Panc1 (cell line): ENCODE measurements at regions not wholly inside any gene's neighbourhood (a gene's known extent, or its start where the extent isn't known, plus 50 kb on each side); places are given as distances from the start of the nearest gene placed in this dataset.
A peak's percentile ranks its signal among the peaks of the same experiment; 100 is the strongest.

ENCODE experiments used
- ATAC-seq: fragments of 200-7000 bp; cut with Tn5 transposase; 2 replicates; pipeline ENCODE4 v1.9.1; 2020; ENCODE audit warnings: mild to moderate bottlenecking, moderate library complexity
- BruUV-seq: library from RNA; stranded (reverse); fragments of 400-500 nt; replicated peaks from 2 replicates; lab custom pipeline; 2021; lab: Mats Ljungman, UMichigan
- CTCF ChIA-PET: fragments of 300-600 bp; sonication (Branson Sonifier 250); formaldehyde crosslinking; loops from one replicate; lab custom pipeline; 2022; ENCODE audit warnings: antibody characterized with exemption; lab: Charles Lee
- POLR2A ChIA-PET: fragments of 300-600 bp; sonication (Branson Sonifier 250); formaldehyde crosslinking; loops from one replicate; lab custom pipeline; 2022; ENCODE audit warnings: antibody characterized with exemption; lab: Charles Lee
- DNase-seq: peaks from one replicate; pipeline ENCODE4 v3.0.0-alpha.2; 2010; ENCODE audit warnings: low read depth, low spot score
- H3K27ac ChIP-seq: 2 replicates; pipeline ENCODE4 v1.5.1; 2011; ENCODE audit warnings: mild to moderate bottlenecking, low read length, inconsistent platforms
- H3K27me3 ChIP-seq: fragments of 200-500 bp; sonication (Bioruptor generic); 2 replicates; pipeline ENCODE4 v1.6.0; 2014; ENCODE audit warnings: low read length, inconsistent platforms; ENCODE audit not compliant: control insufficient read depth, insufficient read depth
- H3K36me3 ChIP-seq: fragments of 200-500 bp; sonication (Bioruptor generic); 2 replicates; pipeline ENCODE4 v1.5.1; 2014; ENCODE audit warnings: inconsistent platforms, mild to moderate bottlenecking, low read length, moderate library complexity; ENCODE audit not compliant: control insufficient read depth, insufficient read depth
- H3K4me1 ChIP-seq: 2 replicates; pipeline ENCODE4 v1.5.1; 2011; ENCODE audit warnings: inconsistent platforms, mild to moderate bottlenecking, low read length, moderate library complexity; ENCODE audit not compliant: control insufficient read depth, insufficient read depth
- H3K4me3 ChIP-seq, 2 experiments: 2 replicates each; pipeline ENCODE4 v1.5.1; 2011 to 2012; ENCODE audit warnings: low read depth in 2 of 2, low read length in 2 of 2, mild to moderate bottlenecking in 2 of 2, inconsistent platforms in 1 of 2, moderate library complexity in 1 of 2
- H3K9me3 ChIP-seq: fragments of 200-500 bp; sonication (Bioruptor generic); 2 replicates; pipeline ENCODE4 v1.5.1; 2014; ENCODE audit warnings: low read depth, mild to moderate bottlenecking, inconsistent platforms, low read length, moderate library complexity; ENCODE audit not compliant: control insufficient read depth, insufficient read depth
- POLR2AphosphoS5 ChIP-seq: IDR thresholded peaks from 2 replicates; pipeline ENCODE4 v1.6.1; 2012; ENCODE audit warnings: mild to moderate bottlenecking, low read depth, low read length, moderate library complexity
- SIN3A ChIP-seq: IDR thresholded peaks from 2 replicates; pipeline ENCODE4 v1.6.1; 2012; ENCODE audit warnings: low read depth, mild to moderate bottlenecking, low read length, moderate library complexity, borderline replicate concordance; ENCODE audit not compliant: insufficient read depth
- TCF7L2 ChIP-seq: IDR thresholded peaks from 2 replicates; pipeline ENCODE4 v1.6.1; 2011; ENCODE audit warnings: mild to moderate bottlenecking, low read depth, low read length, inconsistent platforms
- in situ Hi-C: cut with HindIII; loops from 2 replicates; pipeline ENCODE4 v1.10.0; 2016; ENCODE audit warnings: low sequenced_read_pairs, low pct_unique_long_range_greater_than_20kb
- intact Hi-C: fragments of 100-400 bp; cut with micrococcal nuclease; formaldehyde crosslinking; loops from one replicate; pipeline ENCODE4 v1.10.0; 2022; ENCODE audit not compliant: unreplicated experiment
- TF ChIP-seq, protein P1 (sequence below): fragments of 450-650 bp; IDR thresholded peaks from 2 replicates; pipeline ENCODE4 v1.5.1; 2017; ENCODE audit warnings: mild to moderate bottlenecking
- TF ChIP-seq, protein P2 (sequence below), 2 experiments: IDR thresholded peaks; 2 replicates each; pipeline ENCODE4 v1.6.1; 2011 to 2012; ENCODE audit warnings: low read depth in 2 of 2, control low read depth in 1 of 2, low read length in 1 of 2, mild to moderate bottlenecking in 1 of 2, moderate library complexity in 1 of 2; ENCODE audit not compliant: insufficient read depth in 1 of 2

- H3K9me3 ChIP-seq, result peaks cover 6% of the 10 kb centered on the region
- H3K4me1 ChIP-seq, result no peaks in the 10 kb centered on the region
- ChIA-PET POLR2A (no interaction called here), CTCF (no interaction called here)
- H3K36me3 ChIP-seq, result no peaks in the 10 kb centered on the region; the same call in 1 of the 2 replicates
- in situ Hi-C loops (no loop called here), intact Hi-C loops (no loop called here)
- H3K27me3 ChIP-seq, result no peaks in the 10 kb centered on the region
- no peak overlapping the region for H3K4me3 ChIP-seq
- H3K27ac ChIP-seq, result no peak overlapping the region
- no TSS peak for BruUV-seq
- DNase-seq (no peak), ATAC-seq (no peak)
- TF ChIP-seq, protein P1, sequence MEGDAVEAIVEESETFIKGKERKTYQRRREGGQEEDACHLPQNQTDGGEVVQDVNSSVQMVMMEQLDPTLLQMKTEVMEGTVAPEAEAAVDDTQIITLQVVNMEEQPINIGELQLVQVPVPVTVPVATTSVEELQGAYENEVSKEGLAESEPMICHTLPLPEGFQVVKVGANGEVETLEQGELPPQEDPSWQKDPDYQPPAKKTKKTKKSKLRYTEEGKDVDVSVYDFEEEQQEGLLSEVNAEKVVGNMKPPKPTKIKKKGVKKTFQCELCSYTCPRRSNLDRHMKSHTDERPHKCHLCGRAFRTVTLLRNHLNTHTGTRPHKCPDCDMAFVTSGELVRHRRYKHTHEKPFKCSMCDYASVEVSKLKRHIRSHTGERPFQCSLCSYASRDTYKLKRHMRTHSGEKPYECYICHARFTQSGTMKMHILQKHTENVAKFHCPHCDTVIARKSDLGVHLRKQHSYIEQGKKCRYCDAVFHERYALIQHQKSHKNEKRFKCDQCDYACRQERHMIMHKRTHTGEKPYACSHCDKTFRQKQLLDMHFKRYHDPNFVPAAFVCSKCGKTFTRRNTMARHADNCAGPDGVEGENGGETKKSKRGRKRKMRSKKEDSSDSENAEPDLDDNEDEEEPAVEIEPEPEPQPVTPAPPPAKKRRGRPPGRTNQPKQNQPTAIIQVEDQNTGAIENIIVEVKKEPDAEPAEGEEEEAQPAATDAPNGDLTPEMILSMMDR, result 0 out of 2 replicates have a peak, but pooled peaks have one; percentile 3
- TF ChIP-seq SIN3A (no peak), POLR2AphosphoS5 (no peak)
Measured at GRCh38 chr3:144953959-144954358, 982.3 kb downstream of the DIPK2A start.

DNA sequence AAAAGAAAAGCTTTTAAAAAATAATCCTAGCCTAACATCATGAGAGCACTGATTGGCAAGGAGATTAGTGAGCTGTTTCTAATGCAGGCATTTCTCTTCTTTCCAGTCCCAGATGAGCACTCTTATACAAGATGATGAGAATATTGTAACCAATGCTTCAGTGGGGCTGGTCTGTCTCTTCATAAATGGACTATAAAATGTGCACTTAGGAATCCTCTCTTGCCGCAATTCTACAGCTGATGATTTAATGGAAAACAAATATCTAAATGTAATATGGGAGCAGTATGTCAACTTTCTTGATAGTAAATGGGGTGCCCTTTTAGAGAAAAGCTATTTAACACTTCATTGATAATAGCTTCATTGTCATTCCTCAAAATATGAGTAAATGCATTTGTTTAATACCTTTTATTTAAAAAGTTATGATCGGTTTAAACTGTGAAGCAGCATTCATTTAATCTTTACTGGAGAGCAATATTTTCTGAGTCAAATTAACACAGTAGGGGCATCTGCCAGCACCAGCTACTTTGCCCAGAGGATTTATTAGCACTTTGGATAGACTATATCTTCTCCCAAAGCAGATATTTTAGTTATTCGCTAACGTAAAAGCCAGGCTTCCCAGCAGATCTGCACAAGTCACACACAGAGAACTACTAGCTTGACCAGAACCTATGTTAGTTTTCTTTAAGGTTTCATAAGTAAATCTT is 985.9 kb downstream of the DIPK2A start:
- Histone ChIP-seq H3K27me3 (no peaks in the 10 kb centered on the region), H3K4me3 (no peak overlapping the region), H3K27ac (no peak overlapping the region), H3K4me1 (no peaks in the 10 kb centered on the region), H3K36me3 (no peaks in the 10 kb centered on the region), H3K9me3 (peaks cover 2% of the 10 kb centered on the region; the same call in 1 of the 2 replicates)
- TF ChIP-seq, protein P1, result no peak
- TF ChIP-seq POLR2AphosphoS5 (no peak), TCF7L2 (no peak), SIN3A (no peak)
- TF ChIP-seq, protein P2, sequence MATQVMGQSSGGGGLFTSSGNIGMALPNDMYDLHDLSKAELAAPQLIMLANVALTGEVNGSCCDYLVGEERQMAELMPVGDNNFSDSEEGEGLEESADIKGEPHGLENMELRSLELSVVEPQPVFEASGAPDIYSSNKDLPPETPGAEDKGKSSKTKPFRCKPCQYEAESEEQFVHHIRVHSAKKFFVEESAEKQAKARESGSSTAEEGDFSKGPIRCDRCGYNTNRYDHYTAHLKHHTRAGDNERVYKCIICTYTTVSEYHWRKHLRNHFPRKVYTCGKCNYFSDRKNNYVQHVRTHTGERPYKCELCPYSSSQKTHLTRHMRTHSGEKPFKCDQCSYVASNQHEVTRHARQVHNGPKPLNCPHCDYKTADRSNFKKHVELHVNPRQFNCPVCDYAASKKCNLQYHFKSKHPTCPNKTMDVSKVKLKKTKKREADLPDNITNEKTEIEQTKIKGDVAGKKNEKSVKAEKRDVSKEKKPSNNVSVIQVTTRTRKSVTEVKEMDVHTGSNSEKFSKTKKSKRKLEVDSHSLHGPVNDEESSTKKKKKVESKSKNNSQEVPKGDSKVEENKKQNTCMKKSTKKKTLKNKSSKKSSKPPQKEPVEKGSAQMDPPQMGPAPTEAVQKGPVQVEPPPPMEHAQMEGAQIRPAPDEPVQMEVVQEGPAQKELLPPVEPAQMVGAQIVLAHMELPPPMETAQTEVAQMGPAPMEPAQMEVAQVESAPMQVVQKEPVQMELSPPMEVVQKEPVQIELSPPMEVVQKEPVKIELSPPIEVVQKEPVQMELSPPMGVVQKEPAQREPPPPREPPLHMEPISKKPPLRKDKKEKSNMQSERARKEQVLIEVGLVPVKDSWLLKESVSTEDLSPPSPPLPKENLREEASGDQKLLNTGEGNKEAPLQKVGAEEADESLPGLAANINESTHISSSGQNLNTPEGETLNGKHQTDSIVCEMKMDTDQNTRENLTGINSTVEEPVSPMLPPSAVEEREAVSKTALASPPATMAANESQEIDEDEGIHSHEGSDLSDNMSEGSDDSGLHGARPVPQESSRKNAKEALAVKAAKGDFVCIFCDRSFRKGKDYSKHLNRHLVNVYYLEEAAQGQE (IDR thresholded peaks at IDR 0.05; ENCODE audit: insufficient read depth in 1 of 2, low read depth in 2 of 2, low read length in 1 of 2), result no peak
- ATAC-seq (no peak), DNase-seq (no peak)
- ChIA-PET CTCF (no interaction called here), POLR2A (no interaction called here)
- in situ Hi-C loops (no loop called here), intact Hi-C loops (no loop called here)
- BruUV-seq, result no TSS peak
